ENCODE measurements at regions not wholly inside any gene's neighbourhood (a gene's known extent, or its start where the extent isn't known, plus 50 kb on each side); places are given as distances from the start of the nearest gene placed in this dataset.
"Not testable (repeated sequence)": the region's sequence is repeated elsewhere in the genome, so short reads cannot be mapped to it uniquely, and the experiment has no call there.

GRCh38 chr4:127214931-127215330, 417.8 kb upstream of the INTU start:
- DNase-seq = no peak

DNA sequence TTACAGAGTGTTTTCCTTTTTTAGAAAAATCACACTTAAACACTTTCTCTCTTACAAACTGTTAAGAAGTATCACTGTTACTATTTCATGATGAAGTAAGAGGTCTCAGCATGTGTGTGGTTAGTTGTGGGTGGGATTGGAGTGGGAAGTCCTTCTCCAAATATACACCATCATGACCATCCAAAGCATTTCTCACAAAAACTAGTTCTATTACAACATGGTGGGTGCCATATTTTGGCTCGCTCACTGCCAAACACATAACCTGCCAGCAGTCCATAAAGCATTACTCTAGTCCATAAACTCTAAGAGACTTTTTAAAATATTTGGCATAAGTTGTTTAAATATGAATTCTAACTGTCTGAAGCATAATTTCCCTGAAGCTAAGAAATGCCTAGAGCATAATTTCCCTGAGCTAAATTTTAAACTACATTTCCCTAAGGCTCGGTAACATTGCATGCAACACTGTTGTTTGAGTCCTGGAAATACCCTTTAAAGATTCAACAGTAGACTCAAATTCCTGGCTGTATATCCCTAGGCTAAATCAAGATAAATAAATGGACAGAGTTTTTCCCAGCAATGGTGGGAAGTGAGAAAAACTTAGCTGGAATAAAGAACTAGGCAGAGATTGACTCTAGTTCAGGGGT, 415.0 kb upstream of the INTU start:
- DNase-seq = no peak

DNA sequence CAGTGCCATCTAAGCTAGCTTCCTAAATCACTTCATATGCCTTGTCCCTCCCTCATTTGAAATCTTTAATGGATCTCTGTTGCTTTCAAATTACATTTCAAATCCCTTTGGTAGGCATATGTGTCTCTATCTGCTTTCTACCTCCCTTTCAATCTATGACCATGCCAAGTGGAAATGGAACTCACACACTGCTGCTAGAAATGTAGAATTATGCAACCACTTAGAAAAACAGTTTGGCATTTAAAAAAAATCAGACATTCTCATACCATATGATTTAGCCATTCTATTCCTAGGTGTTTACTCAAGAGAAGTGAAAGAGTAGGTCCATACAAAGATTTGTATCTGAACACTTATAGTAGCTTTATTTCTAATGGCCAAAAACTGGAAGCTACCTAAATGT, 413.5 kb upstream of the INTU start:
- no peak for DNase-seq

GRCh38 chr4:127224556-127224955, 408.2 kb upstream of the INTU start:
- DNase-seq = no peak

DNA sequence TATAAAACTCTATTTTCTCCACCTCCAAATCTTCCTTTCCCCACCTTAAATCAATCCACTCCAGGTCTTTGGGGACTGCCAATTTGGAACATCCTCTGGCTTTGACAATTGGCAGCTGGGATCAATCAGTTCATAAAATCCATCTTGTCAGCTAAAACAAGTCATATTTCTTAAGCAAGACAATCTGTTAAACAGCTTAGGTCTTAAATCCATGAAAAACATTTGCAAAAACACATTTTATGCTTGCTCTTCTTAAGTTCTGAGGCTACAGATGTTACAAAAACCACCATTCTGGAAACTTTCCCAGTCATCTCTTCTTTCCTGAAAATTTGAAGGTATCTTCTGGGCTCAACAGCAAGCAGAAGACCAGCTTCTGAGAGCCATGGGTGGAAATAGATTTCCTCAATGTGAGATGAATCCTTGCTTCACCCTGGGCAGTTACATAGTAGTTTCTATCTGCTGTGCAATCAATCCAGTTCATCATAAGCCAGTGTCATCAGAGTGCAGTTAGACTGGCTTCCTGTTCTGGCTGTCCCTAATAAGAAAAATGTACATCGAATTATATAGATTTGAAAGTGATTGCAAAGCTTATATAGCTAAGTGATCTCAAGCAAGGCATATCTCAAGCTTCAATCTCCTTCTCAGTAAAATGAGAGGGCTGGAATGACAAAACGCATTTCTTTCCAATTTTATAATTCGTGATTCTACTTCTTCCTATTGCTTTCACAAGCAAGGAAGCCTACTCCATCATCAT, 402.7 kb upstream of the INTU start:
- no peak for DNase-seq

GRCh38 chr4:127236889-127237288, 395.9 kb upstream of the INTU start:
- no peak for DNase-seq

- no peak for DNase-seq
Observed at GRCh38 chr4:127237581-127237980, 395.2 kb upstream of the INTU start.

DNA sequence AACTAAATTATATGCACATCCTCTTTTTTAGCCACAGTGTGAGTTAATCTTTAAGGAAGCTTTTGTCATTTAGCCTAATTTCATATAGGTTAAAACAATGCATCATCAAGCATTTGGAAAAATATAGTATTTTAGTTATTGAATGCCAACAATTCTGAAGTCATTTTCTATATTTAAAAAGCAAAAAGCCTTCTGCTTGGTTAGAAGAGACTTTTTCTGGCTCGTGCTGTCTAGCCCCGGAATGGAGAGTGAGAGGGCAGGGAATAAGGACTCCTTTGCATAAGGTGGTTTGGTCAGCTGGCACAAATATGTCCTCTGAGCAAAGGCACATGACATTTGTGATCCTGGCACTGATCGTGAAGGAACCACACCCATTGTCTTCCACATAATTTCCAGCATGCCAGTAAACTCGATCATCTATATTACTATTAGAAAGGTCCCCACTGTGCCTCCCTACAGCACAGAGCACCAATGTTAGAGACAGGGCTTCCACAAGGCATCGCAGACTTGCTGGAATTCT, 393.7 kb upstream of the INTU start:
- no peak for DNase-seq

DNA sequence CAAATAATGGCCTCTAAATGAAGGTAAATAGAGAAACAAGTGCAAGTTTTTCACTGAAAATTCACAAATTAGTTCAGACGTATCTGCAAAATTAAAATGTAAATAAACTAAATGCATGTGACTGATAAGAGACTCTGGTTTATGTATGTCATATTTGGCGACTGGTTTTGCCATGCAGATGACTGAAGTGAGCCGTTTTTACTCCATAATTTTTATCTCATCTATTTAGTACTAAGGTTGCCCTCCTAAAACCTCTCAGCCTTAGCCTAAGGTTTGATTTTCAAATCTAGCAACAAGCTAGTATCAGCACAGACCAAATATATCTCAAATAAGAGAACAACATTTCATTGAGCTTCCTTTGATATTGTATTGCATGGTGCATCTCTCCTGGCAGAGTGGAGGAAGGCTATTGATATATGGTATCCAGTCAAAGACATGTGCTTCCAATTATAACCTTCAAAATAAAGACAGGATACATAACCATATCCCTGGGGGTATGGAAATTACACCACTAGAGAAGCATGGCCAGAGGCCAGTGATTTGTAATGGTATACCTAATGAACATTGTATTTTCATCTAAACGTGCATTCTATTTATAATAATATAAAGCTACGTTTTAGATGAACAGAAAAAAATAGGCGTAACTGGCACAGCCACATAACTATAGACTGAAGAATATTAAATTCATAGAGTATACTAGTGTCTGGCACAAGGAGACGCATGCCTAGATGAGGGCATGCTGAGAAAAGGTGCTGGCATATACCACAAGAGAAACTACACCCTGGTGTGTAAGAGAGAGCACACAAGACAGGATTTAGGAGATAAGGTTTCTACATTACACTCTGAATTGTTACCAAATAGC, 392.6 kb upstream of the INTU start:
- no peak for DNase-seq

DNA sequence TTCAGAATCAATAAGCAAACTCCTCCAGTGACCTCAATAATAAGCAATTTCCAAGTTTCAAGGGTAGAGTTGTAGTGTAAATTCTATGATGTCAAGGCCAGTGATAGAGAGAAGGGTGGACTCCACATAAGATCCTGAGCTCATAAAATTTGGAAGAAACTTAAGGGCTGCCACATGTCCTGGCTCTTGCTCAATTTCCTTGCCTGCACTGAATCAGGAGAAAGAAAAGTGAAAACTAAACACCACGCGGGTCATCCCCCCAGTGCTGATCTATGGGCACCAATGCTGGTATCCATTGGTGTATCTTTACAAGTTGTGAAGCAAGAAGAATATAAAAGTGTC, 392.0 kb upstream of the INTU start:
- DNase-seq = no peak

DNA sequence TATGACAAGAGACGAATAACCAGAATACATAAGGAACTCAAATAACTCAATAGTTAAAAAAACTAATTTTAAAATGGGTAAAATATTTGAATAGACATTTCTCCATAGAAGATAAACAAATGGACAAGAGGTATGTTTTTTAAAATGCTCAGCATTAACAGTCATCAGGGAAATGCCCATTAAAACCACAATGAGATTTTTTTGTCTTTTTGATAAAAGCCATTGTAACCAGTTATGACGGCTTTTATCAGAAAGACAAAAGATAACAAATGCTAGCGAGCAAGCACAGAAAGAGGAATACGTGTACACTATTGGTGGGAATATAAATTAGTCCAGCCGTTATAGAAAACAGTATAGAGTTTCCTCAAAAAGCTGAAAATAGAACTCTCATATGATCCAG, 388.2 kb upstream of the INTU start:
- DNase-seq = no peak

GRCh38 chr4:127246963-127247952, 385.5 kb upstream of the INTU start:
- DNase-seq = no peak

DNA sequence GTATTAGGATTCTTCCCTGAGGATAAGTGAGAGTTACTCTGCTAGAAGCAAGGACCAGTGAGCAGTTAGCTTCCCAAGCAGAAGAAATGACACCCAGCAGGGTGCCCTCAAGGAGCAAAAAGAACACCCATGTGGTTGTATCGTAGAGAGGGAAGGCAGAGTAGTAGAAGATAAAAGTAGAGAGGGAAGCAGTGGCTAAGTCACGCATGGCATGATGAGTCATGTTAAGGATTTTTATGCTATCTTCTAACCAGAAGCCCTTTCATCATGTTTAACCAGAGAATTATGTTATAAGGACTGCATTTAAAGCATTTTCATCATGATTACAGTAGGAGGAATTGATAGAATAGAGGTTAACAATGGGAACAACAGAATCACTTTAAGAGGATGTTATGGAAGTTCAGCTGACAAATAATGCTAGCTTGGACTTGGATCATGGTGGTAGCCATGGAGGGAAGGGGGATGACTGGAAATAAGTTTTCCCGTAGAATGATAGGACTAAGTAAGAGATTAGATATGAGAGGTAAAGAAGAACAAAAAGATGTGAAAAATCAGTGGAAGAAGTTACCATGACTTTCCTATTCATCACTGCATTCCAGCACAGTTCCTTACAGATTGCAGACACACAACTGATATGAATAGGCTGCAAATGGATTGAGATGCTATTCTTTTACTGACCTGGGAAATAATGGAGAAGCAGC, 383.5 kb upstream of the INTU start:
- no peak for DNase-seq

DNA sequence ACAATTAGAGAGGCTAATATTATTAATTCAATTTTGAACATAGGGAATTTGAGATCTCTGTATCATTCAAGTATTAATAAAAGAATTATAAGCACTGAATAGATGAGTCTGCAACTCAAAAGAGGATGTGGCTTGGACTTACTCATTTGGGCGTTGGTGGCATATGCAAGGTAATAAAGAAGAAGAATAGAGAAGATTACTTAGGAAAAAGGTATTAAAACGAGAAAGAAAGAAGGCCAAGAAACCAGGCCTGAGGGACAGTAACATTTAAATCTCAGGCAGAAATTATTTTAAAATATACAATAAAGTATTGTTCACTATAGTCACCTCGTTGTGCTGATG, 383.0 kb upstream of the INTU start:
- DNase-seq = no peak

- DNase-seq = no peak
Observed at GRCh38 chr4:127250577-127250976, 382.2 kb upstream of the INTU start.

DNA sequence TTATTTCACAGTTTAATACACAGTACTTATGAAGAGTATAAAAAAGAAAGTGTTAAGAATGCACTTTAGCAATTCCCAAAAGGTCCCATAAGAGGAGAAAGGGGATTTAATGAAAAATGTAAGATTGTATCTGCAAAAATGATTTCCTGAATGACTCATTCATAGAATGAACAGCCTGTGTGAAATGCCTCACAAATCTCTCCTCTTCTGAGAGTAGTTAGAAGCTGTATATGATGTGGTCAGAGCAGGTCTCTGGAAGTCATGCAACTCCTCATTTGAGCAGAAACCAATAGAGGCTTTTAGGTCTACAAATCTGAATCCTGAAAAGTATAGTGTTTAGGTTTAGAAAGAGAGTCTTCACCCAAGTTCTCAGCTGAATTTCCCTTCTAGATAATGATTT, 381.3 kb upstream of the INTU start:
- no peak for DNase-seq

DNA sequence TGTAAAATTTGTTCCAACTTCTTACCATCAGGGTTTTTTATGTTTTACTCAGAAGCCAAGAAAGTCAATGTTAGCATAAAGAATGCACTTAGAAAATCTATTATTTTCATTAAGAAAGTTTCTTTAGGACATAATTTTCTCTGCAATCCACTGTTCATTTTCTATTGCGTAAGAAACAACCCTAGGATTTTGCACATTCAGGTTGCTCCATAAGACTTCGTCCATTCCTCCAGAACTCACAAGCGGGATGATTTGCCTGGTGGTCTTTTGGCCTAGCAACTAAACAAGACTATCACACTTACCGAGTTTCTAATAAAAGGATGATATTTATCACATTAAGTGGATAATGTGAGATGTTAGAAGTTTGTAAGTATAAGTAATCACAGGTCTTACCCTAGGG, 376.3 kb upstream of the INTU start:
- no peak for DNase-seq

GRCh38 chr4:127261476-127261875, 371.3 kb upstream of the INTU start:
- no peak for DNase-seq

DNA sequence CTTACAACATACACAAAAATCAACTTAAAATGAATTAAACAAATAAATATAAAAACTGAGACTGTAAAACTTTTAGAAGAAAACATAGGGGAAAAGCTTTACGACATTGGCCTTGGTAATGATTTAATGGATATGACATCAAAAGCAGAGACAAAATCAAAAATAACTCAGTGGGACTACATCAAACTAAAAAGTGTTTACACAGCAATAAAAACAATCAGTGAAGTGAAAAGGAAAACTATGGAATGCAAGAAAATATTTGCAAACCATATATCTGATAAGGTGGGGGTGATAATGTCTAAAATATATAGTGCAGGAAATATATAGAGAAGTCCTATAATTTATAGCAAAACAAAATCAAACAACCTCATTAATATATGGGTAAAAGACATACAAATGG, 364.4 kb upstream of the INTU start:
- no peak for DNase-seq

GRCh38 chr4:127277023-127277422, 355.7 kb upstream of the INTU start:
- not testable (repeated sequence) for DNase-seq

DNA sequence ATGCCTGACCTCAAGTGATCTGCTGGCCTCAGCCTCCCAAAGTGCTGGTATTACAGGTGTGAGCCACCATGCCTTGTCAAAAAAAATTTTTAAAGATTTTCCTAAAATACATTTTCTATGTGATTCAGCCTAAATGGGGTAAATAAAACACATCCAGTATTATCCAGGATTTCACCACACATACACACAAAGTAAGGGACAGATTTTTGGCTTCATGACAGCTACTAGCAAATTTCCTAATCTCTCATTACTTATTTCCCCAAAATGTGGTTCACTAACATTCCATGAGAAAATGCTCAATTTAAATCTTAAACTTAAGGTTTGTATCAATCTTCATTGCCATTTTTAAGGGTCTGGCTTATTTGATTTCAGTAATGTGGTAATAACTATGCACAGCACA, 348.5 kb upstream of the INTU start:
- DNase-seq = no peak

DNA sequence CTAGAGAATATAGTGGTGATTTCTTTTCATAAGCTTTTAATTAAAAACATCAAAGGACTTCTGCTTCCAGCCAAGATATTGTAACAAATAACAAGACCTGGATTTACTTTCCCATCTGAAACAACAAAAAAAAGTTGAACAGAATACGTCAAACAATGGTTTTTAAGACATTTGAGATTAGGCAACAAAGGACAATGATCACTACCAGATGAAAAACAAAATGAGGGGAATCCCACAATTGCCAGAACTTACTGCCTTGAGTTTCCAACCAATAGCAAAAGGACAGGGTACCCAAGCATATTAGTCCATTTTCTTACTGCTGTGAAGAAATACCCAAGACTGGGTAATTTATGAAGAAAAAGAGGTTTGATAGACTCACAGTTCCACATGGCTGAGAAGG, 341.4 kb upstream of the INTU start:
- no peak for DNase-seq
